GM12878 (cell line): ENCODE measurements at regions not wholly inside any gene's neighbourhood (a gene's known extent, or its start where the extent isn't known, plus 50 kb on each side); places are given as distances from the start of the nearest gene placed in this dataset.

Experiments
- ATAC-seq: fragments of 200-7000 bp; cut with Tn5 transposase; 3 replicates; pipeline ENCODE4 v1.9.1; 2020; ENCODE audit warnings: mild to moderate bottlenecking, moderate library complexity
- BruUV-seq: library from RNA; stranded (reverse); fragments of 400-500 nt; replicated peaks from 2 replicates; lab custom pipeline; 2021; lab: Mats Ljungman, UMichigan
- CTCF ChIA-PET: fragments of 300-600 bp; sonication (Branson Sonifier 250); formaldehyde crosslinking; extraction: SDS; loops from one replicate; lab custom pipeline; 2021; ENCODE audit warnings: inconsistent platforms; lab: Yijun Ruan, JAX
- POLR2A ChIA-PET: fragments of 350-600 bp; formaldehyde crosslinking; extraction: SDS; loops from one replicate; lab custom pipeline; 2021; ENCODE audit warnings: inconsistent platforms; lab: Charles Lee
- RAD21 ChIA-PET: fragments of 300-600 bp; sonication (Branson Sonifier 250); formaldehyde crosslinking; loops from one replicate; lab custom pipeline; 2023; ENCODE audit warnings: antibody characterized with exemption; ENCODE audit not compliant: unreplicated experiment; lab: Charles Lee
- SMC1A ChIA-PET: fragments of 300-600 bp; sonication (Branson Sonifier 250); formaldehyde crosslinking; loops from one replicate; lab custom pipeline; 2023; ENCODE audit not compliant: unreplicated experiment, uncharacterized antibody; lab: Charles Lee
- DNase-seq: peaks from one replicate; pipeline ENCODE4 v3.0.0-alpha.2; 2011; ENCODE audit warnings: low read depth, low spot score
- FAIRE-seq: peaks from 3 replicates; lab custom pipeline; 2011; peaks lifted over from hg19 to GRCh38; lab: Jason Lieb, UNC
- H2AFZ ChIP-seq: 2 replicates; pipeline ENCODE4 v1.6.0; 2011; ENCODE audit warnings: low read depth, low read length, control low read depth; ENCODE audit not compliant: control insufficient read depth
- H3K27ac ChIP-seq: 2 replicates; pipeline ENCODE4 v1.5.1; 2011; ENCODE audit warnings: control low read depth; ENCODE audit not compliant: control insufficient read depth, insufficient read depth
- H3K27me3 ChIP-seq, 2 experiments: replicated peaks in 1 of 2; 2 replicates each; pipeline versions ENCODE4 v1.6.0 to v1.6.1; 2011; ENCODE audit warnings: low read length in 1 of 2; ENCODE audit not compliant: control insufficient read depth in 2 of 2, insufficient read depth in 2 of 2
- H3K36me3 ChIP-seq, 2 experiments: 2 replicates each; pipeline ENCODE4 v1.5.1; 2011; ENCODE audit warnings: low read length in 1 of 2; ENCODE audit not compliant: control insufficient read depth in 2 of 2, insufficient read depth in 2 of 2
- H3K4me1 ChIP-seq: 2 replicates; pipeline ENCODE4 v1.6.1; 2011; ENCODE audit warnings: mild to moderate bottlenecking, low read length, moderate library complexity, mixed read lengths; ENCODE audit not compliant: control insufficient read depth, insufficient read depth
- H3K4me2 ChIP-seq: 2 replicates; pipeline ENCODE4 v1.6.0; 2011; ENCODE audit warnings: control low read depth; ENCODE audit not compliant: control insufficient read depth, insufficient read depth
- H3K4me3 ChIP-seq: fragments of 200-600 bp; sonication (generic); 2 replicates; pipeline ENCODE4 v1.5.1; 2016
- H3K79me2 ChIP-seq: 2 replicates; pipeline ENCODE4 v1.6.0; 2011; ENCODE audit warnings: low read length; ENCODE audit not compliant: control insufficient read depth, insufficient read depth
- H3K9ac ChIP-seq: 2 replicates; pipeline ENCODE4 v1.8.0; 2011; ENCODE audit warnings: low read length, control low read depth, mixed read lengths; ENCODE audit not compliant: control insufficient read depth, insufficient read depth
- H3K9me3 ChIP-seq: replicated peaks from 3 replicates; pipeline ENCODE4 v1.5.1; 2011; ENCODE audit warnings: mild to moderate bottlenecking, low read length; ENCODE audit not compliant: control insufficient read depth, insufficient read depth
- H4K20me1 ChIP-seq: 2 replicates; pipeline ENCODE4 v1.6.0; 2011; ENCODE audit not compliant: control insufficient read depth, insufficient read depth
- ATF7 ChIP-seq: fragments of 450-650 bp; IDR thresholded peaks from 2 replicates; pipeline ENCODE4 v1.6.1; 2016; ENCODE audit warnings: low read depth, mild to moderate bottlenecking
- CEBPB ChIP-seq, 2 experiments: fragments of 150-350 bp in 1 of 2; IDR thresholded peaks; 2 replicates each; pipeline ENCODE4 v1.6.1; 2012 to 2014; ENCODE audit warnings: low read depth in 2 of 2, low read length in 2 of 2, borderline replicate concordance in 1 of 2, inconsistent platforms in 1 of 2
- KAT2A ChIP-seq: conservative IDR thresholded peaks from 2 replicates; pipeline ENCODE4 v1.6.1; 2011; ENCODE audit warnings: low read depth, low read length; ENCODE audit not compliant: control insufficient read depth
- POLR2AphosphoS5 ChIP-seq: IDR thresholded peaks from 2 replicates; pipeline ENCODE4 v1.6.1; 2011; ENCODE audit warnings: mild to moderate bottlenecking, low read length, inconsistent platforms
- PRDM15 ChIP-seq: fragments of 450-650 bp; formaldehyde crosslinking; IDR thresholded peaks from 2 replicates; pipeline ENCODE4 v1.4.0; 2020; ENCODE audit warnings: mild to moderate bottlenecking, moderate library complexity
- REST ChIP-seq: IDR thresholded peaks from 2 replicates; pipeline ENCODE4 v1.6.1; 2012; ENCODE audit warnings: mild to moderate bottlenecking, low read depth, low read length
- WGBS: methylation state at CpG from one replicate; pipeline ENCODE4 v1.1.6; 2016; ENCODE audit warnings: low lambda C conversion rate; ENCODE audit not compliant: insufficient replicate concordance, insufficient coverage; ENCODE audit errors: missing lambda C conversion rate; 5-methylcytosine and 5-hydroxymethylcytosine counted together
- in situ Hi-C: fragments of 300-500 bp; cut with MboI; formaldehyde crosslinking; loops from 9 replicates; pipeline ENCODE4 v1.14.3; 2018; ENCODE audit warnings: mixed read lengths
- intact Hi-C: fragments of 100-400 bp; cut with micrococcal nuclease; formaldehyde crosslinking; loops from one replicate; pipeline ENCODE4 v1.14.2; 2022; ENCODE audit not compliant: unreplicated experiment
- TF ChIP-seq, protein P1 (sequence below): fragments of 450-650 bp; IDR thresholded peaks from 2 replicates; pipeline ENCODE4 v1.6.1; 2018; ENCODE audit warnings: mild to moderate bottlenecking, low read depth, moderate library complexity; ENCODE audit not compliant: partially characterized antibody
- TF ChIP-seq, protein P2 (sequence below): fragments of 450-650 bp; IDR thresholded peaks from 2 replicates; pipeline ENCODE4 v1.6.1; 2017; ENCODE audit warnings: borderline replicate concordance

GRCh38 chr20:60304026-60304590, 345.9 kb downstream of the CDH26 start:
- ATAC-seq (no peak), DNase-seq (no peak), FAIRE-seq (no peak)
- ChIA-PET RAD21 (no interaction called here), CTCF (no interaction called here), POLR2A (no interaction called here), SMC1A (no interaction called here)
- H3K4me1 ChIP-seq = no peaks in the 10 kb centered on the region
- H3K79me2 ChIP-seq = no peaks in the 10 kb centered on the region
- no peak overlapping the region for H2AFZ ChIP-seq
- H4K20me1 ChIP-seq = no peaks in the 10 kb centered on the region
- no peak overlapping the region for H3K27ac ChIP-seq
- TF ChIP-seq, protein P1, sequence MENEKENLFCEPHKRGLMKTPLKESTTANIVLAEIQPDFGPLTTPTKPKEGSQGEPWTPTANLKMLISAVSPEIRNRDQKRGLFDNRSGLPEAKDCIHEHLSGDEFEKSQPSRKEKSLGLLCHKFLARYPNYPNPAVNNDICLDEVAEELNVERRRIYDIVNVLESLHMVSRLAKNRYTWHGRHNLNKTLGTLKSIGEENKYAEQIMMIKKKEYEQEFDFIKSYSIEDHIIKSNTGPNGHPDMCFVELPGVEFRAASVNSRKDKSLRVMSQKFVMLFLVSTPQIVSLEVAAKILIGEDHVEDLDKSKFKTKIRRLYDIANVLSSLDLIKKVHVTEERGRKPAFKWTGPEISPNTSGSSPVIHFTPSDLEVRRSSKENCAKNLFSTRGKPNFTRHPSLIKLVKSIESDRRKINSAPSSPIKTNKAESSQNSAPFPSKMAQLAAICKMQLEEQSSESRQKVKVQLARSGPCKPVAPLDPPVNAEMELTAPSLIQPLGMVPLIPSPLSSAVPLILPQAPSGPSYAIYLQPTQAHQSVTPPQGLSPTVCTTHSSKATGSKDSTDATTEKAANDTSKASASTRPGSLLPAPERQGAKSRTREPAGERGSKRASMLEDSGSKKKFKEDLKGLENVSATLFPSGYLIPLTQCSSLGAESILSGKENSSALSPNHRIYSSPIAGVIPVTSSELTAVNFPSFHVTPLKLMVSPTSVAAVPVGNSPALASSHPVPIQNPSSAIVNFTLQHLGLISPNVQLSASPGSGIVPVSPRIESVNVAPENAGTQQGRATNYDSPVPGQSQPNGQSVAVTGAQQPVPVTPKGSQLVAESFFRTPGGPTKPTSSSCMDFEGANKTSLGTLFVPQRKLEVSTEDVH = no peak
- TF ChIP-seq CEBPB (IDR thresholded peaks at IDR 0.05; ENCODE audit: borderline replicate concordance in 1 of 2, low read depth in 2 of 2, low read length in 2 of 2) = no peak
- TF ChIP-seq, protein P2, sequence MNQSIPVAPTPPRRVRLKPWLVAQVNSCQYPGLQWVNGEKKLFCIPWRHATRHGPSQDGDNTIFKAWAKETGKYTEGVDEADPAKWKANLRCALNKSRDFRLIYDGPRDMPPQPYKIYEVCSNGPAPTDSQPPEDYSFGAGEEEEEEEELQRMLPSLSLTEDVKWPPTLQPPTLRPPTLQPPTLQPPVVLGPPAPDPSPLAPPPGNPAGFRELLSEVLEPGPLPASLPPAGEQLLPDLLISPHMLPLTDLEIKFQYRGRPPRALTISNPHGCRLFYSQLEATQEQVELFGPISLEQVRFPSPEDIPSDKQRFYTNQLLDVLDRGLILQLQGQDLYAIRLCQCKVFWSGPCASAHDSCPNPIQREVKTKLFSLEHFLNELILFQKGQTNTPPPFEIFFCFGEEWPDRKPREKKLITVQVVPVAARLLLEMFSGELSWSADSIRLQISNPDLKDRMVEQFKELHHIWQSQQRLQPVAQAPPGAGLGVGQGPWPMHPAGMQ = no peak
- no peak for TF ChIP-seq PRDM15 (CRISPR knock-in tag)
- TF ChIP-seq ATF7 = no peak
- TF ChIP-seq REST = no peak
- no peak for TF ChIP-seq KAT2A
- TF ChIP-seq POLR2AphosphoS5 = no peak
- no peaks in the 10 kb centered on the region for H3K9me3 ChIP-seq
- no peaks in the 10 kb centered on the region for H3K27me3 ChIP-seq
- in situ Hi-C loops = no loop called here
- no peaks in the 10 kb centered on the region for H3K36me3 ChIP-seq
- WGBS = 47% methylated on average over 7 of the region's 7 CpGs
- intact Hi-C loops = no loop called here
- H3K4me2 ChIP-seq = no peak overlapping the region
- no TSS peak for BruUV-seq
- H3K9ac ChIP-seq = no peak overlapping the region
- no peak overlapping the region for H3K4me3 ChIP-seq
